NCI-H128 (cell line): ENCODE measurements at regions not wholly inside any gene's neighbourhood (a gene's known extent, or its start where the extent isn't known, plus 50 kb on each side); places are given as distances from the start of the nearest gene placed in this dataset.
"Not testable (repeated sequence)": the region's sequence is repeated elsewhere in the genome, so short reads cannot be mapped to it uniquely, and the experiment has no call there.

Experiments
- DNase-seq: peaks from one replicate; lab custom pipeline; 2025; ENCODE audit not compliant: unreplicated experiment; lab: John Stamatoyannopoulos, UW

GRCh38 chr6:92114091-92114675 is 1305.2 kb downstream of the EPHA7 start:
- no peak for DNase-seq

- no peak for DNase-seq
Observed at GRCh38 chr6:92111386-92111785, 1308.0 kb downstream of the EPHA7 start.

GRCh38 chr6:92110403-92110802 is 1309.0 kb downstream of the EPHA7 start:
- DNase-seq, result no peak

GRCh38 chr6:92109956-92110355 is 1309.4 kb downstream of the EPHA7 start:
- no peak for DNase-seq

GRCh38 chr6:92109256-92109655 is 1310.1 kb downstream of the EPHA7 start:
- DNase-seq, result no peak

- DNase-seq, result no peak
Observed at GRCh38 chr6:92086750-92087149, 1332.6 kb downstream of the EPHA7 start.

- DNase-seq, result not testable (repeated sequence)
Observed at GRCh38 chr6:92083914-92084313, 1335.4 kb downstream of the EPHA7 start.

GRCh38 chr6:92072387-92072786 is 1347.0 kb downstream of the EPHA7 start:
- DNase-seq, result no peak

- DNase-seq, result no peak
Observed at GRCh38 chr6:92069781-92070180, 1349.6 kb downstream of the EPHA7 start.

- no peak for DNase-seq
Observed at GRCh38 chr6:92052513-92052912, 1366.8 kb downstream of the EPHA7 start.

GRCh38 chr6:92050216-92050615 is 1369.1 kb downstream of the EPHA7 start:
- DNase-seq, result no peak

GRCh38 chr6:92047860-92048259 is 1371.5 kb downstream of the EPHA7 start:
- DNase-seq, result no peak

- no peak for DNase-seq
Observed at GRCh38 chr6:92047152-92047850, 1372.1 kb downstream of the EPHA7 start.

- no peak for DNase-seq
Observed at GRCh38 chr6:92044312-92044711, 1375.0 kb downstream of the EPHA7 start.

- DNase-seq, result no peak
Observed at GRCh38 chr6:92043777-92044176, 1375.6 kb downstream of the EPHA7 start.

GRCh38 chr6:92026878-92027277 is 1392.5 kb downstream of the EPHA7 start:
- no peak for DNase-seq

GRCh38 chr6:92024881-92025280 is 1394.5 kb downstream of the EPHA7 start:
- DNase-seq, result no peak

GRCh38 chr6:92024110-92024509 is 1395.2 kb downstream of the EPHA7 start:
- DNase-seq, result no peak

GRCh38 chr6:92023410-92023966 is 1395.9 kb downstream of the EPHA7 start:
- no peak for DNase-seq

GRCh38 chr6:92011681-92012245 is 1407.6 kb downstream of the EPHA7 start:
- DNase-seq, result no peak

- DNase-seq, result no peak
Observed at GRCh38 chr6:92008757-92009502, 1410.4 kb downstream of the EPHA7 start.

- DNase-seq, result no peak
Observed at GRCh38 chr6:92000112-92000511, 1413.2 kb upstream of the MAP3K7 start.
